HepG2 (cell line): ENCODE measurements at regions not wholly inside any gene's neighbourhood (a gene's known extent, or its start where the extent isn't known, plus 50 kb on each side); places are given as distances from the start of the nearest gene placed in this dataset.

Experiments
- ATAC-seq: fragments of 200-7000 bp; cut with Tn5 transposase; 3 replicates; pipeline ENCODE4 v1.9.1; 2020; ENCODE audit warnings: mild to moderate bottlenecking, moderate library complexity
- BruUV-seq: library from RNA; stranded (reverse); fragments of 400-500 nt; replicated peaks from 2 replicates; lab custom pipeline; 2021; lab: Mats Ljungman, UMichigan
- CTCF ChIA-PET: fragments of 300-600 bp; formaldehyde crosslinking; extraction: SDS; loops from one replicate; lab custom pipeline; 2021; ENCODE audit warnings: low total read pairs, inconsistent platforms, low intra/inter-chr PET ratio; lab: Yijun Ruan, JAX
- POLR2A ChIA-PET: fragments of 350-600 bp; sonication (Branson Sonifier 250); formaldehyde crosslinking; loops from one replicate; lab custom pipeline; 2020; ENCODE audit warnings: antibody characterized with exemption, inconsistent platforms; lab: Yijun Ruan, JAX
- DNase-seq: peaks from one replicate; pipeline ENCODE4 v3.0.0-alpha.2; 2015; ENCODE audit warnings: low spot score
- FAIRE-seq: peaks from 3 replicates; lab custom pipeline; 2011; peaks lifted over from hg19 to GRCh38; lab: Jason Lieb, UNC
- H2AFZ ChIP-seq: one replicate; pipeline ENCODE4 v1.6.1; 2011; ENCODE audit warnings: low read length, inconsistent platforms
- H3K27ac ChIP-seq: fragments of 300-600 bp; 3 replicates; pipeline ENCODE4 v1.8.0; 2011; ENCODE audit warnings: mixed run types, mild to moderate bottlenecking, mixed read lengths, low read length, inconsistent platforms; ENCODE audit not compliant: insufficient read depth; ENCODE audit errors: extremely low read length
- H3K27me3 ChIP-seq, 2 experiments: fragments of 200-600 bp in 1 of 2; 2 replicates in 1 of 2; 3 replicates in 1 of 2; pipeline versions ENCODE4 v1.6.0 to v1.8.0; 2011; ENCODE audit warnings: low read length in 2 of 2, mild to moderate bottlenecking in 2 of 2, moderate library complexity in 2 of 2, inconsistent platforms in 1 of 2; ENCODE audit not compliant: insufficient read depth in 2 of 2, control insufficient read depth in 1 of 2
- H3K36me3 ChIP-seq, 2 experiments: fragments of 200-600 bp in 1 of 2; replicated peaks in 1 of 2; 2 replicates in 1 of 2; 3 replicates in 1 of 2; pipeline versions ENCODE4 v1.5.1 to v1.8.0; 2011; ENCODE audit warnings: low read length in 2 of 2, inconsistent platforms in 1 of 2; ENCODE audit not compliant: insufficient read depth in 2 of 2, control insufficient read depth in 1 of 2
- H3K4me1 ChIP-seq: 2 replicates; pipeline ENCODE4 v1.5.1; 2012; ENCODE audit warnings: low read length, inconsistent platforms; ENCODE audit not compliant: insufficient read depth
- H3K4me2 ChIP-seq: 2 replicates; pipeline ENCODE4 v1.6.0; 2011; ENCODE audit warnings: low read depth, low read length, inconsistent platforms
- H3K4me3 ChIP-seq, 3 experiments: fragments of 200-600 bp in 1 of 3; sonication (generic), shearing (Covaris generic) in 1 of 3; replicated peaks in 1 of 3; 2 replicates each; pipeline ENCODE4 v1.5.1; 2011 to 2016; ENCODE audit warnings: low read length in 3 of 3, inconsistent platforms in 2 of 3, low read depth in 2 of 3, mild to moderate bottlenecking in 2 of 3, control low read depth in 1 of 3, mixed read lengths in 1 of 3; ENCODE audit not compliant: insufficient read depth in 1 of 3
- H3K79me2 ChIP-seq: one replicate; pipeline ENCODE4 v1.6.1; 2011; ENCODE audit warnings: low read length, inconsistent platforms; ENCODE audit not compliant: insufficient read depth
- H3K9ac ChIP-seq: 2 replicates; pipeline ENCODE4 v1.6.0; 2011; ENCODE audit warnings: mild to moderate bottlenecking, low read depth, low read length, inconsistent platforms; ENCODE audit not compliant: insufficient read depth
- H3K9me3 ChIP-seq: 2 replicates; pipeline ENCODE4 v1.5.1; 2012; ENCODE audit warnings: mild to moderate bottlenecking, low read length
- H4K20me1 ChIP-seq: 2 replicates; pipeline ENCODE4 v1.6.0; 2011; ENCODE audit warnings: inconsistent platforms, mild to moderate bottlenecking, low read length, moderate library complexity; ENCODE audit not compliant: insufficient read depth
- DR1 ChIP-seq: sonication (generic); formaldehyde crosslinking; IDR thresholded peaks from 2 replicates; pipeline ENCODE4 v1.8.0; 2021; ENCODE audit warnings: mild to moderate bottlenecking, missing genetic modification reagents, inconsistent platforms
- ELF3 ChIP-seq: IDR thresholded peaks from 2 replicates; pipeline ENCODE4 v1.6.1; 2016; ENCODE audit warnings: missing genetic modification reagents, missing compliant biosample characterization
- TEAD3 ChIP-seq: optimal IDR thresholded peaks from 2 replicates; pipeline ENCODE3; 2016; ENCODE audit warnings: borderline replicate concordance
- ZNF296 ChIP-seq: sonication (generic); formaldehyde crosslinking; conservative IDR thresholded peaks from 2 replicates; pipeline ENCODE4 v1.5.0; 2020; ENCODE audit warnings: mild to moderate bottlenecking, missing genetic modification reagents
- ZNF317 ChIP-seq: sonication (generic); formaldehyde crosslinking; IDR thresholded peaks from 2 replicates; pipeline ENCODE4 v1.5.0; 2020; ENCODE audit warnings: mild to moderate bottlenecking, missing genetic modification reagents
- ZNF326 ChIP-seq: sonication (generic); formaldehyde crosslinking; IDR thresholded peaks from 2 replicates; pipeline ENCODE4 v1.4.0; 2020; ENCODE audit warnings: missing genetic modification reagents, borderline replicate concordance
- ZSCAN31 ChIP-seq: sonication (generic); formaldehyde crosslinking; IDR thresholded peaks from 2 replicates; pipeline ENCODE4 v1.5.0; 2020; ENCODE audit warnings: low read depth, mild to moderate bottlenecking, missing genetic modification reagents
- WGBS: methylation state at CpG from one replicate; pipeline ENCODE4 v1.1.6; 2017; ENCODE audit warnings: low lambda C conversion rate; 5-methylcytosine and 5-hydroxymethylcytosine counted together
- in situ Hi-C: cut with HindIII; loops from 2 replicates; pipeline ENCODE4 v1.10.0; 2017; ENCODE audit warnings: low pct_unique_long_range_greater_than_20kb; ENCODE audit not compliant: extremely low pct_ligation_motif_present
- intact Hi-C: fragments of 100-400 bp; cut with micrococcal nuclease; formaldehyde crosslinking; loops from one replicate; pipeline ENCODE4 v1.10.0; 2022; ENCODE audit not compliant: unreplicated experiment
- TF ChIP-seq, protein P1 (sequence below): sonication (generic); formaldehyde crosslinking; IDR thresholded peaks from 2 replicates; pipeline ENCODE4 v1.4.0; 2020; ENCODE audit warnings: missing genetic modification reagents

DNA sequence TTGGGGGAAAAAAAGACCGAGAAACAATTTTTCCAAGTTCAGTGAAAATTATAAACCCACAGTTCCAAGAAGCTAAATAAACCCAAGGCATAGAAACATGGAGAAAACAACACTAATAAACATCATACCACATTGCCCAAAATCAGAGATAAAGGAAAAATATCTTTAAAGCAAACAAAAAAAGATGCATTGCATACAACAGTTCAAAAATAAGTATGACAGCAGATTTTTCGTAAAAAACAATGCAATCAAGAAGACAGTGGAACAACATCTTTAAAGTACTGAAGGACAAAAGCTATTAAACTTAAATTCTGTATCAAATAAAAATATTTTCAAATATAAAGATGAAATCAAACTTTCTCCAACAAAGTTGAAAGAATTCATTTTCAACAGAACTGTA is 921.3 kb downstream of the METTL15 start:
- in situ Hi-C loops (no loop called here), intact Hi-C loops (no loop called here)
- H3K9ac ChIP-seq, result no peak overlapping the region
- ChIA-PET POLR2A (no interaction called here), CTCF (no interaction called here)
- H3K4me1 ChIP-seq, result no peaks in the 10 kb centered on the region
- no TSS peak for BruUV-seq
- H3K4me2 ChIP-seq, result no peak overlapping the region
- H3K4me3 ChIP-seq, result no peak overlapping the region
- FAIRE-seq (no peak), ATAC-seq (no peak), DNase-seq (no peak)
- H3K27ac ChIP-seq, result no peak overlapping the region
- H3K36me3 ChIP-seq, result no peaks in the 10 kb centered on the region
- peaks cover 66% of the 10 kb centered on the region for H3K9me3 ChIP-seq
- no peaks in the 10 kb centered on the region for H3K27me3 ChIP-seq
- WGBS, result 0% methylated on average over 2 of the region's 2 CpGs
- no peaks in the 10 kb centered on the region for H4K20me1 ChIP-seq
- no peak overlapping the region for H2AFZ ChIP-seq
- TF ChIP-seq, protein P1, sequence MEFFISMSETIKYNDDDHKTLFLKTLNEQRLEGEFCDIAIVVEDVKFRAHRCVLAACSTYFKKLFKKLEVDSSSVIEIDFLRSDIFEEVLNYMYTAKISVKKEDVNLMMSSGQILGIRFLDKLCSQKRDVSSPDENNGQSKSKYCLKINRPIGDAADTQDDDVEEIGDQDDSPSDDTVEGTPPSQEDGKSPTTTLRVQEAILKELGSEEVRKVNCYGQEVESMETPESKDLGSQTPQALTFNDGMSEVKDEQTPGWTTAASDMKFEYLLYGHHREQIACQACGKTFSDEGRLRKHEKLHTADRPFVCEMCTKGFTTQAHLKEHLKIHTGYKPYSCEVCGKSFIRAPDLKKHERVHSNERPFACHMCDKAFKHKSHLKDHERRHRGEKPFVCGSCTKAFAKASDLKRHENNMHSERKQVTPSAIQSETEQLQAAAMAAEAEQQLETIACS (CRISPR knock-in tag), result no peak
- peak; percentile 98 for TF ChIP-seq ZNF317
- H3K79me2 ChIP-seq, result no peaks in the 10 kb centered on the region

DNA sequence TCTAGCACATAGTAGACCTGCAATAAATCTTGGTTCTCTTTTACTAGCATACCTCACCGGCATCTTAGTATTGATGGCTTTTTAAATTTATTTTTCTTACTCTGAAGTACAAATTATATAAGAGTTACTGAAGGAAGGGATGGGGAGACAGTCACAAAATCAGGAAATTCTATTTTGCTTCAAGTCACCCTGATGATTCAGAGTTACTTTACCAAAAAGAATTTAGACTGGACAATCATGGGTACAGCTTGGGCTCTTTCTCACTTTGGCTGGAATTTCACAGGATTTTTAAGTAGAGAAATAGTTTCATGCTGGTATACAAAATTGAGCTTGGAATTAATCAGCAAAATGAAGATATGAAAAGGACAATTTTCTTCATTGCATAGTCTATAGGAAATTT is 919.2 kb downstream of the METTL15 start:
- ChIA-PET CTCF (no interaction called here), POLR2A (no interaction called here)
- TF ChIP-seq ZNF326 (CRISPR knock-in tag) (no peak), TEAD3 (CRISPR knock-in tag) (no peak), DR1 (CRISPR knock-in tag) (no peak), ZNF296 (CRISPR knock-in tag) (no peak), ZSCAN31 (CRISPR knock-in tag) (no peak), ELF3 (CRISPR knock-in tag) (no peak)
- no peak overlapping the region for H3K9ac ChIP-seq
- intact Hi-C loops (no loop called here), in situ Hi-C loops (no loop called here)
- no peak for ATAC-seq
- H3K4me3 ChIP-seq, result no peak overlapping the region
- no TSS peak for BruUV-seq
- no peak overlapping the region for H2AFZ ChIP-seq
- no peak for DNase-seq
- no peak overlapping the region for H3K27ac ChIP-seq
- no peaks in the 10 kb centered on the region for H3K4me1 ChIP-seq
- H3K9me3 ChIP-seq, result peaks cover 64% of the 10 kb centered on the region
- H3K27me3 ChIP-seq, result no peaks in the 10 kb centered on the region
- no peaks in the 10 kb centered on the region for H3K36me3 ChIP-seq
- no peaks in the 10 kb centered on the region for H3K79me2 ChIP-seq
- no peak overlapping the region for H3K4me2 ChIP-seq
- 0% methylated on average over 1 of the region's 1 CpG for WGBS
- no peak for FAIRE-seq
- no peaks in the 10 kb centered on the region for H4K20me1 ChIP-seq
